ENCODE measurements at regions not wholly inside any gene's neighbourhood (a gene's known extent, or its start where the extent isn't known, plus 50 kb on each side); places are given as distances from the start of the nearest gene placed in this dataset.

GRCh38 chr13:103788061-103788652 is 721.9 kb upstream of the SLC10A2 start:
- DNase-seq, result no peak

GRCh38 chr13:103772576-103772975 is 706.4 kb upstream of the SLC10A2 start:
- DNase-seq, result no peak

GRCh38 chr13:103762523-103762922 is 696.3 kb upstream of the SLC10A2 start:
- DNase-seq, result no peak

- DNase-seq, result no peak
Measured at GRCh38 chr13:103759361-103759760, 693.1 kb upstream of the SLC10A2 start.

GRCh38 chr13:103758222-103758621 is 692.0 kb upstream of the SLC10A2 start:
- DNase-seq, result no peak

GRCh38 chr13:103757361-103757760 is 691.1 kb upstream of the SLC10A2 start:
- no peak for DNase-seq

GRCh38 chr13:103754783-103755182 is 688.6 kb upstream of the SLC10A2 start:
- no peak for DNase-seq

- DNase-seq, result no peak
Measured at GRCh38 chr13:103734837-103735236, 668.6 kb upstream of the SLC10A2 start.

GRCh38 chr13:103731959-103732358 is 665.7 kb upstream of the SLC10A2 start:
- no peak for DNase-seq

- no peak for DNase-seq
Measured at GRCh38 chr13:103730407-103730806, 664.2 kb upstream of the SLC10A2 start.

GRCh38 chr13:103726808-103727207 is 660.6 kb upstream of the SLC10A2 start:
- DNase-seq, result no peak

- no peak for DNase-seq
Measured at GRCh38 chr13:103716718-103717117, 650.5 kb upstream of the SLC10A2 start.

- no peak for DNase-seq
Measured at GRCh38 chr13:103715335-103715734, 649.1 kb upstream of the SLC10A2 start.

- DNase-seq, result no peak
Measured at GRCh38 chr13:103703246-103703645, 637.0 kb upstream of the SLC10A2 start.

GRCh38 chr13:103698000-103698399 is 631.8 kb upstream of the SLC10A2 start:
- DNase-seq, result no peak

GRCh38 chr13:103695320-103695719 is 629.1 kb upstream of the SLC10A2 start:
- DNase-seq, result no peak

GRCh38 chr13:103694471-103694870 is 628.3 kb upstream of the SLC10A2 start:
- DNase-seq, result no peak

- no peak for DNase-seq
Measured at GRCh38 chr13:103694033-103694432, 627.8 kb upstream of the SLC10A2 start.

- DNase-seq, result no peak
Measured at GRCh38 chr13:103692442-103692841, 626.2 kb upstream of the SLC10A2 start.

- no peak for DNase-seq
Measured at GRCh38 chr13:103676329-103676728, 610.1 kb upstream of the SLC10A2 start.

GRCh38 chr13:103671547-103671946 is 605.3 kb upstream of the SLC10A2 start:
- no peak for DNase-seq

- DNase-seq, result peak; percentile 48
Measured at GRCh38 chr13:103663996-103664395, 597.8 kb upstream of the SLC10A2 start.

- no peak for DNase-seq
Measured at GRCh38 chr13:103656311-103656710, 590.1 kb upstream of the SLC10A2 start.

GRCh38 chr13:103640606-103641005 is 574.4 kb upstream of the SLC10A2 start:
- no peak for DNase-seq

GRCh38 chr13:103639326-103639725 is 573.1 kb upstream of the SLC10A2 start:
- no peak for DNase-seq

- DNase-seq, result no peak
Measured at GRCh38 chr13:103638706-103639105, 572.5 kb upstream of the SLC10A2 start.
